HG03039 (cell line): ENCODE measurements at regions not wholly inside any gene's neighbourhood (a gene's known extent, or its start where the extent isn't known, plus 50 kb on each side); places are given as distances from the start of the nearest gene placed in this dataset.

ENCODE experiments used
- ATAC-seq: cut with Tn5 transposase; IDR thresholded peaks from one replicate; pipeline ENCODE4 v1.9.1; 2021; ENCODE audit warnings: mild to moderate bottlenecking, moderate library complexity; ENCODE audit not compliant: unreplicated experiment

- no peak for ATAC-seq
Observed at GRCh38 chr5:74360535-74361210, 279.9 kb downstream of the ENC1 start.

DNA sequence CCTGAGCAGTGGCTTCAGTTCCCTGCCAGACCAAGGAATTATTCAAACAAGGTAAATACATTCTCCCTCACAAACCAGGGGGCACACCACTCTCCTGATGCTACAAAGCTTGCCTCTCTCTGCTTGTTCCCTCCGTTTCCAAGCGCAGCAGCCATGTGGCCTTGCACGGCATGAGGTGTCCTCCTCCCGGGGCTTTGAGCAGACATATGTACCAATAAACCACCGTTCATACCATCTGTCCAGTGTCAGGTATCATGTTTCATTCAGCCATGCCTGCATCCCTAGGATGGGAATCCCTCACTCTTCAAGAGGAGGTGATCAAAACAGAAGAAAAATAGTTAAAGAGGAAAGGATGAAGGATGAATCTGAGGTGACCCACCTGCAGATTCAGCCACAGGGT lies 282.7 kb downstream of the ENC1 start:
- ATAC-seq = no peak

- ATAC-seq = no peak
Observed at GRCh38 chr5:74356009-74356695, 284.4 kb downstream of the ENC1 start.

DNA sequence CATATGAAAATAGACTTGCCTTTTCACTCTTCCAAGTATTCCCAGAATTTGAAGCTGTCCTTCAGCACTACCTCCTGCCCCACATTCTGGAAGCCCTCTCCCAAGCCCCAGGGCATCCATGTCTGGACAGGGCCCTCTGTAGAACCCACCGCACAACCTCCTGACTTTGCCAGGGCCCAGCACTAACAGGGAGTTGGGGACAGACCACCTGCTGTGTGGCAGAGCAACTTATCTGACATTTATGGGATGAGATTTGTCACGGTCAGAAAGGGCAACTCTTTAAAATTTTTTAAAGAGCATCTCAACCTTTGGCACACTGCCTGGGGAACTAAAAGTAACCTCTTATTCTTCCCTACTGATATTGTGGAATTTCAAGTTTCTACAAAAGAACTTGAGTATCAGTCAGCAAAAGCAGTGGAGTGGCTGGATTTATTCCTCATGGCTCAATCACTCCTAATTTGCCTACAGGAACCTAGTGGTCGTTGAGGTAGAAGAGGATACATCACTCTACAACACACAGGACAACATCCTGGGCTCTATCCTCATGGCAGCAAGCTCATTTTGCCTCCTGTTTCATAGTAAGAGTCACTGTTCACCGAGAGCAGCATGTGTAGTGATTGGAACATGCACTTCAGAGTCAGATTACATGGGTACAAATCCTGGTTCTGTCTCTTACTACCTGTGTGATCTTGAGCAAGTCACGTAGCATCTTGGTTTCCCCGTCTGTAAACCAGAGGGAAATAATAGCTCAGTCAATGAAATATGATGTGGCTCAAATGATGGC lies 285.3 kb downstream of the ENC1 start:
- ATAC-seq = no peak

GRCh38 chr5:74352256-74352655 lies 288.3 kb downstream of the ENC1 start:
- ATAC-seq = no peak

- no peak for ATAC-seq
Observed at GRCh38 chr5:74342948-74343682, 297.4 kb downstream of the ENC1 start.

GRCh38 chr5:74342182-74342581 lies 298.3 kb downstream of the ENC1 start:
- ATAC-seq = no peak

DNA sequence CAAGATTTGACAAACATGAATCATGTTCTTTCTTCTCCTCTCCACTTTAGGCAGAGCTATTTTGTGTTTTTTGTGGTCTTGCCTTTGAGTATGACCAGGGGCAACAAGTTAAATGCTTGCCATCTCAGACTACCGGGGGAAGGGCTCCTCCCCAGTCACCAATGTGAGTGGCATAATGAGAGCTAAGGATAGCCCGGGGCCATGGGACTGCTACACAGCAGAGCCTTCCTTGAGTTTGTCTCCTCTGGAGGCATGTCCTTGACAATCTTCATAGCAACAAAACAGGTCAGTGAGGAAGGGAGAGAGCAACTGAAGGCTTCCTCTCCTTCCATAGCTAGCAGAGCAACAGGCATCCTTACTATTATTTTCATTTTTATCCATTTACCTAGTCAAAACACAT lies 299.3 kb downstream of the ENC1 start:
- ATAC-seq = no peak

GRCh38 chr5:74340476-74340875 lies 300.1 kb downstream of the ENC1 start:
- no peak for ATAC-seq

GRCh38 chr5:74337984-74338310 lies 302.6 kb downstream of the ENC1 start:
- ATAC-seq = no peak

DNA sequence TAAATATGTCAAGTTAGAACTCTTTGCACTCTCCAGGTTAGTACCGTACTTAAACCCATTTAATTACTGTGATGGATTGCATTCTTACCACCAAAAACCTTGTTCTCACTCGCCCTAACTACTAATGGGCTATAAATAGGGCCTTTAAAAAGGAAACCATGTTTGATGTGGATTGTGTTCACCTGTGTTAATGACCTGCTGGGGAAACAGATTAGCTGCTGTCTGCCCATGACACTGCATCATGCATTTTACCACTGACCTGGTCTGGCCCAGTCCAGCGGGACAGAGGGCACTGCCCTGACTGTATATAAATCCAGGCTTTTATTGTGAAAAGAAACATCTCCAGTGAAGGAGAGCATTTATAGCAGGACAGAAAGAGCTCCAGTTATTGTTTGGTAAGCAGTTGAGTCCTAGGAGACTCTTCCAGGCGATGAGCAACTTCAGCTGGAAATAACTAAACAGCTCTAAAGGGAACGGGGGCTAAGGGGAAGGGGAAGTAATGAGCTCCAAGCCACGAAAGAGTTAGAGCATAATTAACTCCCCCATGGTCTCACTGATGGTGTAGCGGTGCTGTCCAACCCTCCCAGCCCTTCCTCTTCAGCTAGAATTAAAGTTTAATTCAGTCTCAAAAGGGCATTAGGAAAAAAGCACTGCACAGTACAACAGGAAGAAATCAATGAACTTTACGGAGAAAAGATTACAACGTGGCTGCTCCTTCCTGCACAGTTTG lies 303.1 kb downstream of the ENC1 start:
- no peak for ATAC-seq

- ATAC-seq = no peak
Observed at GRCh38 chr5:74336297-74336696, 304.2 kb downstream of the ENC1 start.

DNA sequence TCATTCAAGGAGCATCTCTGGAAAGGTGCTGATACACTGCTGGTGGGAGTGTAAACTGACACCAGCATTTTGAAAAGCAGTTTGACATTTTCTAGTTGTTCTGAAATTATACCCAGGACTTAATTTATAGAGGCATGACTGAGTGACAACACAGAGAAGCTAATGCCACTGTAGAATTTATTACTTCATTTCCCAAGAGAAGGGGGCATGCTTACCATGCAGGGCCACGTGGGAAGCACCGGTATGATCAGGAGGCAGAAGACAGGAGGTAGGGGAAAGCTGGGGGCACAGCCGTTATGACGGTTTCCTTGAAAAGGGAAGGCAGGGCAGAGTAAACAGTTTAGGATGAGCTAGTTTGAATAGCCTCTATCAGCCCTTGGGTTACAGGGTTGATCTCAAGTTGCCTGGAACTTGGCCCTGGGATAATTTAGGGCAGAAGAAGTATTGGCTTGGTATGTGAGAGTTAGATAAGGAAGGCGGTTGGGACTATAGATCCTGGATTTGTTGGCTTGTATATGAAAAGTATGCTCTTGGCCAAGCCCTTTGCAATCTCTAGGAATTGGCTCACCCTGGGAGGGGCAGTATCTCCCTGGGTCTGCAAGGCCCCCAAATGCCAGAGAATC lies 305.7 kb downstream of the ENC1 start:
- ATAC-seq = no peak

- no peak for ATAC-seq
Observed at GRCh38 chr5:74334062-74334761, 306.3 kb downstream of the ENC1 start.

DNA sequence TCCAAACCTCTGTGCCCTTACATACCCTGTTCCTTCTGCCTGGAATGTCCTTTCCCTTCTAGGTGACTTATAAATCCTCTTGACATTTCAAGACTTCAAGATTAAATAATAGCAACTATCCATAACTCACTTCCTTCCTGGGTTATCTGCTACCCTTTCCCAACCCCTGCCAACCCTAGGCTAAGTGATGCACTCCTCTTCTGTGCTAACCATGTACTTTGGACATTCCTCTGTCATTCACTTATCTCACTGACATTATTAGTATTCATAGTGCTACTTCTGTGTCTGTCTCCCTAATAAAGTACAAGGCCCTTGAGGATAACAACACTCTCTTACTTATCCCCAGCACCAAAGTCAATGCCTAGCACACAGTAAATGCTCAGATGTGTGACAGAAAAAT lies 307.1 kb downstream of the ENC1 start:
- no peak for ATAC-seq

- no peak for ATAC-seq
Observed at GRCh38 chr5:74332682-74333081, 307.8 kb downstream of the ENC1 start.

DNA sequence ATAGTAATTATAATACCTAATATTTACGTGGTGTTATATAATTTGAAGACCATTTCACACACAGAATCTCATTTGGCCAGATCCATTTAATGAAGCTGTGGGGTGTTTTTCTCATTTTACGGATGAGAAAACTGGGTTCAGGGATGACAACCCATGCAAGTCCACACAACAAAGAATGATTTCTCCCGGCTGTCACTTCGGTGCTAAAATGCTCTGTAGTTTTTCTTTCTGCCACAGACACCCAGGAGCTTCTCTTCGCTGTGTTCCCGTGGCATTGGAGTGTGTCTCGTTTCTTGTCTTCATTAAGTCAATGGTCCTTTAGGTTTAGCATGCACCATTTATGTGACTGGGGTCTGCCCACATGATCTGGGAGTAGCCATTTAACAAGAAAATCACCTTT lies 308.5 kb downstream of the ENC1 start:
- ATAC-seq = no peak

DNA sequence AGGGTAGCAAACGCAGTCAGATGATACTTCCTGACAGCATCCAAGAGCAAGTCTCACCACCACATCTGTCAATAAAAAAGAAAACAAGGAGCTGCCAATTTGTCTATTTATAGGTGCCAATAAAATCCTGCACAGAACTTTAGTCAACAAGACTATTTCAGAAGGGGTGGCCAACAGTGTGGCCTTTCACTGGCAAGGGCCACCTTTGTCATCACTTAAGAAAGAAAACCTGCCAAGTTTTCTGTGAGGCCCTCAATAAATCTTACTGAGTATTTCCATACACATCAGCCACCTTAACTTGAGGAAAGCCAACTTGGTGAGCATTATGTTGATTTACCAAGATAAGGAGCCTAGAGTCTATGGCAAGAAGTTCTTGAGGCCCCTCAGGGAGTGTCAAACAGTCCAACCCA lies 312.3 kb downstream of the ENC1 start:
- ATAC-seq = no peak

DNA sequence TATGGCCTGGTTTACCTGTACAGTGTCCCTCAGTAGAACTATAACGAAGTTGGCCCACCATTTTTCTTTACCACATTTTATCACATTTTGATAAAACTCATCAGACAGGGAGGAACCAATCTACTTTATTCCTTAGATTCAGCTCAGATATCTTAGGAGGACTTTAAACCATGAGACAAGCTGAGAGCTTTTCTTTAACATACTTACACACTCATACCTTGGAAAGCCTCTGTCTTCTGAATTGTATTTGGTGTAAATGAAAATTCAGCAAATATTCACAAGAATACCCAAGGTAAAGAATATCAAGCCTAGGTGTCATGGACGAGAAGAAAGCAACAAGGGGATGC lies 313.2 kb downstream of the ENC1 start:
- no peak for ATAC-seq
